ENCODE measurements at regions not wholly inside any gene's neighbourhood (a gene's known extent, or its start where the extent isn't known, plus 50 kb on each side); places are given as distances from the start of the nearest gene placed in this dataset.
"Not testable (repeated sequence)": the region's sequence is repeated elsewhere in the genome, so short reads cannot be mapped to it uniquely, and the experiment has no call there.

GRCh38 chr1:87424541-87424940 is 95.9 kb downstream of the LMO4 start:
- Histone ChIP-seq H3K27ac (no peak overlapping the region), H3K4me1 (replicated peaks in 1 of 2) (peaks cover 15 to 19% of the 10 kb centered on the region in 2 donors), H3K4me3 (no peak overlapping the region)
- ATAC-seq (replicated peaks in 6 of 8): no peak
- 67 to 100% (median 100%) methylated on average over 1 of the region's 1 CpG; no CpG with 5 or more reads in 3 of the 10 experiments for WGBS, 10 experiments
- in situ Hi-C loops (cut with MboI; ENCODE audit: low pct_unique_long_range_greater_than_20kb in 2 of 9, low sequenced_read_pairs in 9 of 9, unreplicated experiment in 9 of 9): no loop called here

GRCh38 chr1:87426463-87427249 is 98.0 kb downstream of the LMO4 start:
- 50 to 81% (median 74%) methylated on average over 2 to 11 of the region's 12 CpGs for WGBS, 10 experiments

GRCh38 chr1:87428367-87428766 is 99.7 kb downstream of the LMO4 start:
- 2 to 100% (median 64%) methylated on average over 2 to 3 of the region's 3 CpGs for WGBS, 10 experiments
- H3K4me3 ChIP-seq: no peak overlapping the region
- peaks cover 15 to 19% of the 10 kb centered on the region in 2 donors for H3K4me1 ChIP-seq (replicated peaks in 1 of 2)
- in situ Hi-C loops (cut with MboI; ENCODE audit: low pct_unique_long_range_greater_than_20kb in 2 of 9, low sequenced_read_pairs in 9 of 9, unreplicated experiment in 9 of 9): no loop called here
- peak overlapping the region in 1 of 2 donors; percentile 9 for H3K27ac ChIP-seq
- ATAC-seq (replicated peaks in 6 of 8): peak in 2 of 8 experiments; percentile 42 to 51

More at GRCh38 chr1:87426463-87427249, 98.0 kb downstream of the LMO4 start:
- in situ Hi-C loops (cut with MboI; ENCODE audit: low pct_unique_long_range_greater_than_20kb in 2 of 9, low sequenced_read_pairs in 9 of 9, unreplicated experiment in 9 of 9): no loop called here
- no peak overlapping the region for H3K27ac ChIP-seq
- peak in 6 of 8 experiments; percentile 47 to 93 (median 86) for ATAC-seq (replicated peaks in 6 of 8)
- no peak overlapping the region for H3K4me3 ChIP-seq
- peaks cover 15 to 19% of the 10 kb centered on the region in 2 donors for H3K4me1 ChIP-seq (replicated peaks in 1 of 2)

- in situ Hi-C loops (cut with MboI; ENCODE audit: low pct_unique_long_range_greater_than_20kb in 2 of 9, low sequenced_read_pairs in 9 of 9, unreplicated experiment in 9 of 9): no loop called here
- peak in 5 of 8 experiments; percentile 25 to 72 (median 61) for ATAC-seq (replicated peaks in 6 of 8)
- peaks cover 15 to 19% of the 10 kb centered on the region in 2 donors for H3K4me1 ChIP-seq (replicated peaks in 1 of 2)
- 50 to 100% (median 62%) methylated on average over 1 to 8 of the region's 8 CpGs; no CpG with 5 or more reads in 1 of the 10 experiments for WGBS, 10 experiments
- no peak overlapping the region for H3K4me3 ChIP-seq
- H3K27ac ChIP-seq: no peak overlapping the region
Observed at GRCh38 chr1:87428883-87429282, 100.2 kb downstream of the LMO4 start.

GRCh38 chr1:87432685-87433084 is 104.0 kb downstream of the LMO4 start:
- no peak overlapping the region for H3K27ac ChIP-seq
- 30 to 100% (median 79%) methylated on average over 2 to 3 of the region's 3 CpGs; no CpG with 5 or more reads in 2 of the 10 experiments for WGBS, 10 experiments
- in situ Hi-C loops (cut with MboI; ENCODE audit: low pct_unique_long_range_greater_than_20kb in 2 of 9, low sequenced_read_pairs in 9 of 9, unreplicated experiment in 9 of 9): no loop called here
- no peak overlapping the region for H3K4me3 ChIP-seq
- no peak for ATAC-seq (replicated peaks in 6 of 8)
- H3K4me1 ChIP-seq (replicated peaks in 1 of 2): peaks cover 10 to 12% of the 10 kb centered on the region in 2 donors

GRCh38 chr1:87433101-87433500 is 104.4 kb downstream of the LMO4 start:
- H3K27ac ChIP-seq; H3K4me3 ChIP-seq; ATAC-seq (replicated peaks in 6 of 8); in situ Hi-C loops (cut with MboI; ENCODE audit: low pct_unique_long_range_greater_than_20kb in 2 of 9, low sequenced_read_pairs in 9 of 9, unreplicated experiment in 9 of 9); H3K4me1 ChIP-seq (replicated peaks in 1 of 2): not testable (repeated sequence)
- 41 to 100% (median 84%) methylated on average over 1 to 2 of the region's 2 CpGs; no CpG with 5 or more reads in 2 of the 10 experiments for WGBS, 10 experiments

GRCh38 chr1:87435484-87435883 is 106.8 kb downstream of the LMO4 start:
- no peak overlapping the region for H3K27ac ChIP-seq
- in situ Hi-C loops (cut with MboI; ENCODE audit: low pct_unique_long_range_greater_than_20kb in 2 of 9, low sequenced_read_pairs in 9 of 9, unreplicated experiment in 9 of 9): no loop called here
- 4 to 100% (median 80%) methylated on average over 1 to 8 of the region's 8 CpGs; no CpG with 5 or more reads in 1 of the 10 experiments for WGBS, 10 experiments
- ATAC-seq (replicated peaks in 6 of 8): peak in 3 of 8 experiments; percentile 37 to 99 (median 95)
- no peak overlapping the region for H3K4me3 ChIP-seq
- no peaks in the 10 kb centered on the region for H3K4me1 ChIP-seq (replicated peaks in 1 of 2)

- H3K4me3 ChIP-seq; H3K4me1 ChIP-seq (replicated peaks in 1 of 2); H3K27ac ChIP-seq; ATAC-seq (replicated peaks in 6 of 8); in situ Hi-C loops (cut with MboI; ENCODE audit: low pct_unique_long_range_greater_than_20kb in 2 of 9, low sequenced_read_pairs in 9 of 9, unreplicated experiment in 9 of 9): not testable (repeated sequence)
- 0 to 91% (median 86%) methylated on average over 1 to 8 of the region's 8 CpGs for WGBS, 10 experiments
Observed at GRCh38 chr1:87436115-87436514, 107.4 kb downstream of the LMO4 start.

- in situ Hi-C loops (cut with MboI; ENCODE audit: low pct_unique_long_range_greater_than_20kb in 2 of 9, low sequenced_read_pairs in 9 of 9, unreplicated experiment in 9 of 9): no loop called here
- no peak overlapping the region for H3K4me3 ChIP-seq
- 38 to 100% (median 86%) methylated on average over 1 to 4 of the region's 4 CpGs; no CpG with 5 or more reads in 1 of the 10 experiments for WGBS, 10 experiments
- no peaks in the 10 kb centered on the region for H3K4me1 ChIP-seq (replicated peaks in 1 of 2)
- no peak overlapping the region for H3K27ac ChIP-seq
- ATAC-seq (replicated peaks in 6 of 8): no peak
Observed at GRCh38 chr1:87436534-87436933, 107.9 kb downstream of the LMO4 start.

- no peak for ATAC-seq (replicated peaks in 6 of 8)
- H3K4me3 ChIP-seq: no peak overlapping the region
- WGBS, 10 experiments: 36 to 75% (median 58%) methylated on average over 2 to 3 of the region's 3 CpGs
- in situ Hi-C loops (cut with MboI; ENCODE audit: low pct_unique_long_range_greater_than_20kb in 2 of 9, low sequenced_read_pairs in 9 of 9, unreplicated experiment in 9 of 9): no loop called here
- H3K4me1 ChIP-seq (replicated peaks in 1 of 2): no peaks in the 10 kb centered on the region
- no peak overlapping the region for H3K27ac ChIP-seq
Observed at GRCh38 chr1:87437663-87438295, 109.1 kb downstream of the LMO4 start.

- no peak for ATAC-seq (replicated peaks in 6 of 8)
- H3K4me1 ChIP-seq (replicated peaks in 1 of 2): no peaks in the 10 kb centered on the region
Observed at GRCh38 chr1:87439821-87440220, 111.1 kb downstream of the LMO4 start.

GRCh38 chr1:87449348-87449963 is 120.8 kb downstream of the LMO4 start:
- Histone ChIP-seq H3K4me3 (no peak overlapping the region), H3K4me1 (replicated peaks in 1 of 2) (no peaks in the 10 kb centered on the region), H3K27ac (no peak overlapping the region)
- ATAC-seq (replicated peaks in 6 of 8): peak in 1 of 8 experiments; percentile 29
- in situ Hi-C loops (cut with MboI; ENCODE audit: low pct_unique_long_range_greater_than_20kb in 2 of 9, low sequenced_read_pairs in 9 of 9, unreplicated experiment in 9 of 9): no loop called here
- WGBS, 10 experiments: 58 to 96% (median 90%) methylated on average over 1 to 7 of the region's 7 CpGs

More at GRCh38 chr1:87439821-87440220, 111.1 kb downstream of the LMO4 start:
- in situ Hi-C loops (cut with MboI; ENCODE audit: low pct_unique_long_range_greater_than_20kb in 2 of 9, low sequenced_read_pairs in 9 of 9, unreplicated experiment in 9 of 9): no loop called here
- H3K27ac ChIP-seq: no peak overlapping the region
- no peak overlapping the region for H3K4me3 ChIP-seq
- 61 to 100% (median 91%) methylated on average over 1 to 5 of the region's 5 CpGs; no CpG with 5 or more reads in 4 of the 10 experiments for WGBS, 10 experiments

- WGBS, 10 experiments: 28 to 98% (median 84%) methylated on average over 2 to 5 of the region's 5 CpGs
- in situ Hi-C loops (cut with MboI; ENCODE audit: low pct_unique_long_range_greater_than_20kb in 2 of 9, low sequenced_read_pairs in 9 of 9, unreplicated experiment in 9 of 9): no loop called here
- no peak for ATAC-seq (replicated peaks in 6 of 8)
- Histone ChIP-seq H3K4me3 (no peak overlapping the region), H3K27ac (no peak overlapping the region), H3K4me1 (replicated peaks in 1 of 2) (no peaks in the 10 kb centered on the region)
Observed at GRCh38 chr1:87450136-87450535, 121.5 kb downstream of the LMO4 start.
